ENCODE measurements at regions not wholly inside any gene's neighbourhood (a gene's known extent, or its start where the extent isn't known, plus 50 kb on each side); places are given as distances from the start of the nearest gene placed in this dataset.

- TF ChIP-seq RAD21 (IDR thresholded peaks at IDR 0.05) (no peak), EGR1 (IDR thresholded peaks at IDR 0.05; ENCODE audit: low read depth in 2 of 2) (no peak)
Measured at GRCh38 chr6:168803874-168804273, 362.9 kb downstream of the SMOC2 start.

All from liver (tissue), 2 donors.